ENCODE measurements at regions not wholly inside any gene's neighbourhood (a gene's known extent, or its start where the extent isn't known, plus 50 kb on each side); places are given as distances from the start of the nearest gene placed in this dataset.
"Not testable (repeated sequence)": the region's sequence is repeated elsewhere in the genome, so short reads cannot be mapped to it uniquely, and the experiment has no call there.

DNA sequence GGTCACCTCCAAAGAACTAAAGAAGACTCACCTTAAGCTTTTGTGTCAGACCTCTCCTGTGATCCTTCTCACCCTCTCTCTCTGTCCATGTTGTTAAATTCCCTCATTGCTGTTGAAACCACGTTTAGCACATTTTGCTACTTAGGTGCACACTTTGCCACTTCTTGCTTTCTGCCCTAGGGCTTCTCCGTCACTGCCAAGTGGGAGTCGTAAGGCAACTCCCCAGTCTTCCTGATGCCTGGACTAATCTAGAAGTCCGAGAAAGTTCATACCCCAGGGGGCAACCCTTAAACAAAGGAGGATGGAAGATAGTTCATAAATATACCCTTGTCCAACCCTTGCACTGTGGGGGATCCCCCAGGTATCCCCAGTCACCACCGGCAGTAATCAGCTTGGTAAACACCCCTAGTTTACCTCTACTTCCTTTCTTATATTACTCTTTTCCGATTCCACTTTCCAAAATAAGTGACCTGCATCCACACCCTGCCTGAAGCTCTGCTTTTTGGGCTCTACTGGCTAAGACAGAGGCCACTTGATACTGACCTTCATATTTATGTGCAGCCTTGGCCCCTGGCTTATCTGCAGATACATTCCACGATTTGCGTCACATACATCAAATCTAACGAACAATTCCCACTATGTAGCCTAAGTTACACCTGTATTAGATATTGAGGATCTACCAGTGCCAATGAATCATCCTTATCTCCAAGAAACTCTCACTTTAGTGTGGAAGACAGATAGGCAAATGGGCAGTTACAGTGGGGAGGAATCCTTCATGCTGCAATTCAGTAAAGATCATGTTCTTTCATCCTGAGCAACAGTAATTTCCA lies 776.2 kb downstream of the RNF144A start:
- no peak overlapping the region for H3K27ac ChIP-seq
- no peaks in the 10 kb centered on the region for H3K4me1 ChIP-seq
- no peaks in the 10 kb centered on the region for H3K36me3 ChIP-seq
- DNase-seq, result no peak
- no peaks in the 10 kb centered on the region for H3K9me3 ChIP-seq
- 78 to 84% methylated on average over 9 of the region's 9 CpGs for WGBS, 2 donors
- TF ChIP-seq, protein P1, sequence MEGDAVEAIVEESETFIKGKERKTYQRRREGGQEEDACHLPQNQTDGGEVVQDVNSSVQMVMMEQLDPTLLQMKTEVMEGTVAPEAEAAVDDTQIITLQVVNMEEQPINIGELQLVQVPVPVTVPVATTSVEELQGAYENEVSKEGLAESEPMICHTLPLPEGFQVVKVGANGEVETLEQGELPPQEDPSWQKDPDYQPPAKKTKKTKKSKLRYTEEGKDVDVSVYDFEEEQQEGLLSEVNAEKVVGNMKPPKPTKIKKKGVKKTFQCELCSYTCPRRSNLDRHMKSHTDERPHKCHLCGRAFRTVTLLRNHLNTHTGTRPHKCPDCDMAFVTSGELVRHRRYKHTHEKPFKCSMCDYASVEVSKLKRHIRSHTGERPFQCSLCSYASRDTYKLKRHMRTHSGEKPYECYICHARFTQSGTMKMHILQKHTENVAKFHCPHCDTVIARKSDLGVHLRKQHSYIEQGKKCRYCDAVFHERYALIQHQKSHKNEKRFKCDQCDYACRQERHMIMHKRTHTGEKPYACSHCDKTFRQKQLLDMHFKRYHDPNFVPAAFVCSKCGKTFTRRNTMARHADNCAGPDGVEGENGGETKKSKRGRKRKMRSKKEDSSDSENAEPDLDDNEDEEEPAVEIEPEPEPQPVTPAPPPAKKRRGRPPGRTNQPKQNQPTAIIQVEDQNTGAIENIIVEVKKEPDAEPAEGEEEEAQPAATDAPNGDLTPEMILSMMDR (IDR thresholded peaks at IDR 0.05), result no peak
- no peak for TF ChIP-seq POLR2AphosphoS5 (IDR thresholded peaks at IDR 0.05)
- no peak for TF ChIP-seq EP300 (IDR thresholded peaks at IDR 0.05)
- no peak for TF ChIP-seq POLR2A (IDR thresholded peaks at IDR 0.05)
- H3K4me3 ChIP-seq, result no peak overlapping the region
- intact Hi-C loops (cut with DNase I), result no loop called here
- no peaks in the 10 kb centered on the region for H3K27me3 ChIP-seq

DNA sequence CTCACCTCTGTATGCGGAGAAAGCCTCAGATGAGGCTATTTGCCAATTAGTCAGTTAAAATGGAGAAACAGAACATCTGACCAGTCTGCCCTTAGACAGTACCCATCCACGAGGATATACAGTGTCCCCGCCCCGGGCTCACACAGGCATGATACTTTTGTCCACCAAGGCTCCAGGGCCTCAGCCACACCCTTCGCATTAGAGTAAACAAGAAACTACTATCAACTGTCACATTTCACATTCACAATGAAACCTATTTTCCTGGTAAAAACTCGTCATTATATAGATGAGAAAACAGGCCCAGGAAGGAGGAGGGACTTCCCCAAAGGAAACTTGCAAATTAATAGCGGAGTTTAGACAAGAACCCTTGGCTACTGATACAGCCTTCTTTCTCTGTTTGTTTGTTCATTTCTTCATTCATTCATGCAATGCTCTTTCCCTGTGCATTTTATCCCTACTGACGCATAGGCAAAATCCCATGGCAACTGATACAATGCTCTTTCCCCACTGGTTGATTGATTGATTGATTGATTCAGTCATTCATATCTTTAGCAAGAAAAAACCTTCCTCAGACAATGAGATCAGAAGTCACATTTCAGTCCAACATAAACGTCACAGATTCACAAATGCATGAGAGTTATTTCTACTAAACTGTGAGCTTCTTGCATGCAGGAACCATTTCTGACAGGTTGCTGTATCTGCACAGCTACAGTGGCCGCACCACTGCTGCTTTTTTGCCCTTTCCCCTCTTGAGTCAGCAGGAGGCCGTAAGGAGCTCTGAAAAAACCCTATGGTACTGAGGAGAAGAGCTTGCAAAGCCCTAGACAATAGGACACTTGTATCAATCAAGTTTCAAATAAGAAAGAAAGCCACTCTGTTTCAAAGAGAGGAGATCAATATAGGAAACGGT lies 777.1 kb downstream of the RNF144A start:
- intact Hi-C loops (cut with DNase I), result no loop called here
- Histone ChIP-seq H3K27me3 (no peaks in the 10 kb centered on the region), H3K9me3 (no peaks in the 10 kb centered on the region), H3K27ac (no peak overlapping the region), H3K4me1 (no peaks in the 10 kb centered on the region), H3K36me3 (no peaks in the 10 kb centered on the region), H3K4me3 (no peak overlapping the region)
- DNase-seq, result no peak
- no peak for TF ChIP-seq POLR2A (IDR thresholded peaks at IDR 0.05)
- 55 to 62% methylated on average over 12 of the region's 12 CpGs for WGBS, 2 donors

DNA sequence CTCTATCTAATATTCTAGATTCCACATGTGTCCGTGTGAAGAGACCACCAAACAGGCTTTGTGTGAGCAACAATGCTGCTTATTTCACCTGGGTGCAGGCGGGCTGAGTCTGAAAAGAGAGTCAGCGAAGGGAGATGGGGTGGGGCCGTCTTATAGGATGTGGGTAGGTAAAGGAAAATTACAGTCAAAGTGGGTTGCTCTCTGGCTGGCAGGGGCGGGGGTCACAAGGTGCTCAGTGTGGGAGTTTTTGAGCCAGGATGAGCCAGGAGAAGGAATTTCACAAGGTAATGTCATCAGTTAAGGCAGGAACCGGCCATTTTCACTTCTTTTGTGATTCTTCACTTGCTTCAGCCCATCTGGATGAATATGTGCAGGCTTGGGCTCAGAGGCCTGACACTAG lies 779.3 kb downstream of the RNF144A start:
- H3K4me3 ChIP-seq; DNase-seq; H3K9me3 ChIP-seq; H3K36me3 ChIP-seq; H3K27ac ChIP-seq; H3K27me3 ChIP-seq; intact Hi-C loops (cut with DNase I); H3K4me1 ChIP-seq: not testable (repeated sequence)
- WGBS, 2 donors, result 84 to 92% methylated on average over 6 of the region's 6 CpGs

DNA sequence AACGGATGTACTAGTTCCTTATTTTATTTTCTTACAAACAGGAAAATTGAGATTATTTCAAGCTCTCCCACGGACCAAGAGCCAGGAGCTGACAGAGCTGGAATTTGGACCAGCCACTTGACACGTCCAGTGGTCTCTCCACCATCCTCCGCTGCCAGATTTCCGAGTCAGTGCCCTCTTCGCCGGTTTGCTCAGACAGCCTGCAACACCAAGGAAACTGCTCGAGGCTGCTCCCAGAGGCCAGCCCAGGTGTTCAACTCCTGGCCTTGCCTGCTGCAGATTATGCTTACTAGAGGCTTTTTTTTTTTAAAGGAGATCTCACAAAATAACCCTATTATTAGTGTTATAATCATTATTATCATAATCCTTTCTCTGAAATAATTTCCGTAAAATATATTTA lies 779.8 kb downstream of the RNF144A start:
- WGBS, 2 donors, result 90 to 91% methylated on average over 9 of the region's 9 CpGs
- Histone ChIP-seq H3K36me3 (no peaks in the 10 kb centered on the region), H3K4me3 (no peak overlapping the region), H3K27ac (no peak overlapping the region), H3K27me3 (no peaks in the 10 kb centered on the region), H3K4me1 (no peaks in the 10 kb centered on the region), H3K9me3 (no peaks in the 10 kb centered on the region)
- intact Hi-C loops (cut with DNase I), result no loop called here
- TF ChIP-seq, protein P1 (IDR thresholded peaks at IDR 0.05), result no peak
- no peak for TF ChIP-seq EP300 (IDR thresholded peaks at IDR 0.05)
- no peak for TF ChIP-seq POLR2A (IDR thresholded peaks at IDR 0.05)
- TF ChIP-seq POLR2AphosphoS5 (IDR thresholded peaks at IDR 0.05), result no peak
- no peak for DNase-seq

DNA sequence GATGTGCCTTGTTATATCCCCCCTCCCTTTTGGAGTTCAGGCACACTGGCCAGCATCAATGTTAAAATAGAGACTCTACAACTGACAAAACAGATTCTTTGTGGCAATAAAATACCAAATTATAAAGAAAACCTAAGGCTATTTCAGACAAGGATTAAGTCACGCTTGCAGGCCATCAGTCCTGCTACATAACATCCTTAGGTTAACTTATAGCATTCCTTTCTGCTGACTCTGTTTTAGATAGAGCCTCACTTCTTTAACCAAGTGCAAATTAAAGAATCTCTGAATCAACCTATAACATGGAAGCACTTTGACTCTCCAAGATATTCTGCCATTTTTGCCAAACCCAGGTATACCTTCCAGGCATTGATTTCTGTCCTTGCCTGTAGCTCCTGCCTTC lies 784.6 kb downstream of the RNF144A start:
- no peak overlapping the region for H3K27ac ChIP-seq
- H3K27me3 ChIP-seq, result no peaks in the 10 kb centered on the region
- WGBS, 2 donors, result 91 to 92% methylated on average over 1 of the region's 1 CpG
- no peak overlapping the region for H3K4me3 ChIP-seq
- no peaks in the 10 kb centered on the region for H3K9me3 ChIP-seq
- intact Hi-C loops (cut with DNase I), result no loop called here
- no peaks in the 10 kb centered on the region for H3K36me3 ChIP-seq
- DNase-seq, result no peak
- TF ChIP-seq POLR2AphosphoS5 (IDR thresholded peaks at IDR 0.05), result no peak
- TF ChIP-seq EP300 (IDR thresholded peaks at IDR 0.05), result no peak
- TF ChIP-seq POLR2A (IDR thresholded peaks at IDR 0.05), result no peak
- TF ChIP-seq, protein P1 (IDR thresholded peaks at IDR 0.05), result no peak
- H3K4me1 ChIP-seq, result no peaks in the 10 kb centered on the region
